HT1080 (cell line): ENCODE measurements at regions not wholly inside any gene's neighbourhood (a gene's known extent, or its start where the extent isn't known, plus 50 kb on each side); places are given as distances from the start of the nearest gene placed in this dataset. TPM values are rescaled to one million over a fixed set of nuclear protein-coding genes. Genes with fewer than 3 reads are reported as not detected.

Experiments
- DNase-seq: peaks from one replicate; pipeline ENCODE4 v3.0.0-alpha.2; 2015; ENCODE audit warnings: low read depth
- small RNA-seq: library from RNA; depleted of rRNA; stranded (forward); fragments of <200 nt; gene quantifications from one replicate; pipeline ENCODE3, GENCODE V24; 2014

- no peak for DNase-seq
These were observed 1355.6 kb downstream of the FAM133A start for GRCh38 chrX:95029571-95029970.

- no peak for DNase-seq
These were observed 1366.1 kb downstream of the FAM133A start for GRCh38 chrX:95040104-95040503.

GRCh38 chrX:95044331-95044730, 1370.3 kb downstream of the FAM133A start:
- DNase-seq, result no peak

- peak; percentile 10 for DNase-seq
These were observed 1382.0 kb downstream of the FAM133A start for GRCh38 chrX:95055991-95056390.

- peak; percentile 33 for DNase-seq
These were observed 1382.9 kb downstream of the FAM133A start for GRCh38 chrX:95056901-95057300.

GRCh38 chrX:95057341-95057740, 1383.3 kb downstream of the FAM133A start:
- no peak for DNase-seq

GRCh38 chrX:95058815-95059214, 1384.8 kb downstream of the FAM133A start:
- peak; percentile 82 for DNase-seq

- DNase-seq, result no peak
These were observed 1385.9 kb downstream of the FAM133A start for GRCh38 chrX:95059909-95060308.

- DNase-seq, result peak; percentile 66
These were observed 1389.5 kb downstream of the FAM133A start for GRCh38 chrX:95063554-95063953.

- DNase-seq, result no peak
These were observed 1391.1 kb downstream of the FAM133A start for GRCh38 chrX:95065151-95065550.

GRCh38 chrX:95071052-95071451, 1397.0 kb downstream of the FAM133A start:
- no peak for DNase-seq

GRCh38 chrX:95071621-95072020, 1397.6 kb downstream of the FAM133A start:
- no peak for DNase-seq

- peak; percentile 50 for DNase-seq
These were observed 1402.4 kb downstream of the FAM133A start for GRCh38 chrX:95076449-95076848.

GRCh38 chrX:95101851-95102390, 1427.9 kb downstream of the FAM133A start:
- DNase-seq, result no peak

GRCh38 chrX:95117556-95117955, 1443.5 kb downstream of the FAM133A start:
- DNase-seq, result no peak

- DNase-seq, result peak; percentile 4
These were observed 1472.0 kb downstream of the FAM133A start for GRCh38 chrX:95145848-95146490.

GRCh38 chrX:95152810-95153209, 1478.8 kb downstream of the FAM133A start:
- no peak for DNase-seq

GRCh38 chrX:95156566-95156965, 1482.6 kb downstream of the FAM133A start:
- DNase-seq, result peak; percentile 6

Small RNAs in the stretch of these regions (small RNA-seq; reads per million reads assigned to genes)
- gene MIR548M, result not detected
